ENCODE measurements at regions not wholly inside any gene's neighbourhood (a gene's known extent, or its start where the extent isn't known, plus 50 kb on each side); places are given as distances from the start of the nearest gene placed in this dataset.
"Not testable (repeated sequence)": the region's sequence is repeated elsewhere in the genome, so short reads cannot be mapped to it uniquely, and the experiment has no call there.

DNA sequence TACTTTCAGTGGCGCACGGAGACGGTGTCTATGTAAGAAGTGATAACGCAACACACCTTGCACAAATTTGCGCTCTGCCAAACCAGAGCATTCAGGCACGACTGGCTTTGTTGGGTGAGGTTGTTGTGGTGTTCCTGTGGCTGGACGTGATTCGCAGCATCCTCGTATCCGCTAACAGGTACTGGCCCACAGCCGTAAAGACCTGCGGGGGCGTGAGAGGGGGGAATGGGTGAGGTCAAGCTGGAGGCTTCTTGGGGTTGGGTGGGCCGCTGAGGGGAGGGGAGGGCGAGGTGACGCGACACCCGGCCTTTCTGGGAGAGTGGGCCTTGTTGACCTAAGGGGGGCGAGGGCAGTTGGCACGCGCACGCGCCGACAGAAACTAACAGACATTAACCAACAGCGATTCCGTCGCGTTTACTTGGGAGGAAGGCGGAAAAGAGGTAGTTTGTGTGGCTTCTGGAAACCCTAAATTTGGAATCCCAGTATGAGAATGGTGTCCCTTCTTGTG, 510.9 kb downstream of the KCNJ18 start:
- Histone ChIP-seq H3K36me3 (ENCODE audit: insufficient read depth, low read length) (no peaks in the 10 kb centered on the region), H3K9ac (ENCODE audit: insufficient read length) (no peak overlapping the region), H3K9me3 (ENCODE audit: low read depth, low read length) (no peaks in the 10 kb centered on the region), H3K4me3 (no peak overlapping the region), H3K27ac (no peak overlapping the region)
- TF ChIP-seq POLR2AphosphoS5 (IDR thresholded peaks at IDR 0.05; ENCODE audit: borderline replicate concordance, low read depth, low read length): no peak
- no peak for TF ChIP-seq FOXP2 (optimal IDR thresholded peaks at IDR 0.05; ENCODE audit: control extremely low read depth, extremely low read length, insufficient read depth)
- no peak for TF ChIP-seq EZH2 (IDR thresholded peaks at IDR 0.05)
- DNase-seq (ENCODE audit: low read depth, low spot score): no peak

DNA sequence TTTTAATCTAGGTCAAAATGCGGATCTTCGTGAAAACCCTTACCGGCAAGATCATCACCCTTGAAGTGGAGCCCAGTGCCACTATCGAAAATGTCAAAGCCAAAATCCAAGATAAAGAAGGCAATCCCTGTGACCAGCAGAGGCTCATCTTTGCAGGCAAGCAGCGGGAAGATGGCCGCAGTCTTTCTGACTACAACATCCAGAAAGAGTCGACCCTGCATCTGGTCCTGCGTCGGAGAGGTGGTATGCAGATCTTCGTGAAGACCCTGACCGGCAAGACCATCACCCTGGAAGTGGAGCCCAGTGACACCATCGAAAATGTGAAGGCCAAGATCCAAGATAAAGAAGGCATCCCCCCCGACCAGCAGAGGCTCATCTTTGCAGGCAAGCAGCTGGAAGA, 511.8 kb downstream of the KCNJ18 start:
- not testable (repeated sequence) for DNase-seq (ENCODE audit: low read depth, low spot score); H3K27ac ChIP-seq; H3K9ac ChIP-seq (ENCODE audit: insufficient read length); H3K36me3 ChIP-seq (ENCODE audit: insufficient read depth, low read length); H3K4me3 ChIP-seq; H3K9me3 ChIP-seq (ENCODE audit: low read depth, low read length)

DNA sequence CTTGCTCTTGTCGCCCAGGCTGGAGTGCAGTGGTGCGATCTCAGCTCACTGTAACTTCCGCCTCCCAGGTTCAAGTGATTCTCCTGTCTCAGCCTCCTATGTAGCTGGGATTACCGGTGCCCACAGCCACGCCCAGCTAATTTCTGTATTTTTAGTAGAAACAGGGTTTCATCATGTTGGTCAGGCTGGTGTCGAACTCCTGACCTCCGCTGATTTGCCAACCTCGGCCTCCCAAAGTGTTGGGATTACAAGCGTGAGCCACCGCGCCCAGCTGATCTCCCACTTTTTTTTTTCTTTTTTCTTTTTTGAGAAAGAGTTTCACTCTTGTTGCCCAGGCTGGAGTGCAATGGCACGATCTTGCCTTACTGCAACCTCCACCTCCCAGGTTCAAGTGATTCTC, 517.9 kb downstream of the KCNJ18 start:
- DNase-seq (ENCODE audit: low read depth, low spot score); H3K9me3 ChIP-seq (ENCODE audit: low read depth, low read length); H3K36me3 ChIP-seq (ENCODE audit: insufficient read depth, low read length); H3K27ac ChIP-seq; H3K9ac ChIP-seq (ENCODE audit: insufficient read length); H3K4me3 ChIP-seq: not testable (repeated sequence)

DNA sequence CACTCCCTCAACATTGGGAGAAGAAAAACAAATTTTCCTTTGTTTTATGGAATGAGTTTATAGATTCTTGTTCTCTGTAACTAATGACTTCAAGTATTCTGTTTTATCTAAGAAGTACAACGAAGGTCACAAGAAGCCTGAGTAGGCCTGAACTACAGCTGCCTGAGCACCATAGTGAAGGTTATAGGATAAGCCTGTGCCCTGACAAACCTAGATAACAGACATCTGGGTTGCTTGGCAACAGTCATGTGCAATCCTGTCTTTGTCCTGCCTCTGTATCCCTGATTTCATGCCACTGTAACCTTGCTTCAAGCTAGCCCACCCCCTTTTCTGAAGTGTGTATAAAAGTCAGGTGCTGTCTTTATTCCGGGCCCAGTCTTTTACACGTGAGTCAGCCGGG, 520.8 kb downstream of the KCNJ18 start:
- H3K36me3 ChIP-seq (ENCODE audit: insufficient read depth, low read length); H3K4me3 ChIP-seq; H3K27ac ChIP-seq; H3K9me3 ChIP-seq (ENCODE audit: low read depth, low read length); DNase-seq (ENCODE audit: low read depth, low spot score); H3K9ac ChIP-seq (ENCODE audit: insufficient read length): not testable (repeated sequence)

DNA sequence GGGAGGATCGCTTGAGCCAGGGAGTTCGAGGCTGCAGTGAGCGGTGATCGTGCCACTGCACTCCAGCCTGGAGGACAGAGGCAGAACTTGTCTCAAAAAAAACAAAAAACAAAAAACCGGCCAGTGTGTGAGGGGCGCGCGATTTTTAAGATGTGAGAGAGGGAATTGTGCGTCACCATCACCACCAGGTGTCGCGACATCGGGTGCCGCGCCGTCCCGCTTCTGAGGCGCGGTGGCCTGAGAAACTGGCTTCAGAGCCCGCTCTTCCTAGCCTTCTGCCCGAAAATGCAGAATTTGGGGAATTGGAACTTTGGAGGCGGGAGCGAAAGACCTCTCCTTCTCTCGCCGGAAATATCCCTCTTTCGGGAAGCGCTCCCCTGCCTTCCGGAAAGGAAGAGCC, 524.8 kb downstream of the KCNJ18 start:
- no peak overlapping the region for H3K4me3 ChIP-seq
- TF ChIP-seq FOXP2 (optimal IDR thresholded peaks at IDR 0.05; ENCODE audit: control extremely low read depth, extremely low read length, insufficient read depth): no peak
- no peak for TF ChIP-seq POLR2AphosphoS5 (IDR thresholded peaks at IDR 0.05; ENCODE audit: borderline replicate concordance, low read depth, low read length)
- no peak for TF ChIP-seq EZH2 (IDR thresholded peaks at IDR 0.05)
- no peaks in the 10 kb centered on the region for H3K9me3 ChIP-seq (ENCODE audit: low read depth, low read length)
- no peak overlapping the region for H3K9ac ChIP-seq (ENCODE audit: insufficient read length)
- DNase-seq (ENCODE audit: low read depth, low spot score): no peak
- no peaks in the 10 kb centered on the region for H3K36me3 ChIP-seq (ENCODE audit: insufficient read depth, low read length)
- H3K27ac ChIP-seq: no peak overlapping the region

DNA sequence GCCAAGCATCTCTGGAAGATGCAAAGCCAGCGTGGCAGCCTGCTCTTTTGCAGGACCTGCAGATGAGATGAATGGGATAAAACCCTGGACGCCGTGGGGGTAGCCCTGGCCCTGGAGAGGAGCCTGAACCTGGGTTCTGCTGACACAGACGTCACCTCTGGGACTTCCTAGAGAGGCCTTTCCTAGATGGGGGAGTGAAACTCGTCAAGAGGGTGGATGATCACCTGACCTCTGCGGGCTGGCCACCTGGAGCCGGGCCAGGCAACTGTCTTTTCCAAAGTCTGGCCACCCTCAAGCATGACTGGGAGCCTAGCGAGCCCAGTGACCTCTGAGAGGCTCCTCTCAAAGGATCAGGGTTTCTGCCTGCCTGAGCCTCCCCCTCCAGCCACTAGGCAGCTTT, 529.0 kb downstream of the KCNJ18 start:
- TF ChIP-seq FOXP2 (optimal IDR thresholded peaks at IDR 0.05; ENCODE audit: control extremely low read depth, extremely low read length, insufficient read depth): no peak
- TF ChIP-seq POLR2AphosphoS5 (IDR thresholded peaks at IDR 0.05; ENCODE audit: borderline replicate concordance, low read depth, low read length): no peak
- TF ChIP-seq EZH2 (IDR thresholded peaks at IDR 0.05): no peak

DNA sequence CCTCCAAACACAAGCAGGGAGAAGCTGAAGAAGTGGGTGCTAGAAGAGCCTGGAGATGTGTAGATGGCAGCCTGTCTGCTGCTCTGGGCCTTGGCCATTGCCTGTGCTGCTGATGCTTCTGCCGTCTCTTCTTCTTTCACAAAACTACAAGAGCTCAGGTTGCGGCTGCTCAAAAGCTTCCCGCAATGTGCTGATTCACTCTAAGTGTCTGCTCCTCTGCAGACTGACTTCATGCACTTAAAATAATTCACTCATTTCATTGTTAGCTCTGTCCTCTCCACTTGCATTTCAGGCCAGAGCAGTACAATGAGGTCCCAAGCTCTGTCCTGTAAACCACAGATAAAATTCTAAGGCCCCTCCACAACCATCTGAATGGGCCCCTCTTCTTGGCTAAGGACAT, 534.2 kb downstream of the KCNJ18 start:
- not testable (repeated sequence) for DNase-seq (ENCODE audit: low read depth, low spot score); H3K4me3 ChIP-seq; H3K9me3 ChIP-seq (ENCODE audit: low read depth, low read length); H3K27ac ChIP-seq; H3K9ac ChIP-seq (ENCODE audit: insufficient read length); H3K36me3 ChIP-seq (ENCODE audit: insufficient read depth, low read length)

More for the DNA sequence above, 529.0 kb downstream of the KCNJ18 start:
- Histone ChIP-seq H3K4me3 (no peak overlapping the region), H3K9ac (ENCODE audit: insufficient read length) (no peak overlapping the region), H3K36me3 (ENCODE audit: insufficient read depth, low read length) (no peaks in the 10 kb centered on the region), H3K27ac (no peak overlapping the region), H3K9me3 (ENCODE audit: low read depth, low read length) (no peaks in the 10 kb centered on the region)
- no peak for DNase-seq (ENCODE audit: low read depth, low spot score)

DNA sequence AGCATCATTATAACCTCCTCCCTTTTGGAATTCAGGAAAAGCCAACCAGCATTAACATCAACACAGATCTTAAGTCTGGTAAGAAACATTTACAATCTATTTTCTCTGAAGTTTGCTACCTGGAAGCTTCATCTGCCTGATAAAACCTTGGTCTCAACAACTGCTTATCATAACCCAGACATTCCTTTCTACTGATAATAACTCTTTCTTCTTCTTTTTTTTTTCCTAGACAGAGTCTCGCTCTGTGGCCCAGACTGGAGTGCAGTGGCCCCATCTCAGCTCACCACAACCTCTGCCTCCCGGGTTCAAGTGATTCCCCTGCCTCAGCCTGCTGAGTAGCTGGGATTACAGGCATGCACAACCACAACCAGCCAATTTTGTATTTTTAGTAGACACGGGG, 534.6 kb downstream of the KCNJ18 start:
- H3K36me3 ChIP-seq (ENCODE audit: insufficient read depth, low read length); H3K27ac ChIP-seq; H3K4me3 ChIP-seq; H3K9me3 ChIP-seq (ENCODE audit: low read depth, low read length); H3K9ac ChIP-seq (ENCODE audit: insufficient read length); DNase-seq (ENCODE audit: low read depth, low spot score): not testable (repeated sequence)

DNA sequence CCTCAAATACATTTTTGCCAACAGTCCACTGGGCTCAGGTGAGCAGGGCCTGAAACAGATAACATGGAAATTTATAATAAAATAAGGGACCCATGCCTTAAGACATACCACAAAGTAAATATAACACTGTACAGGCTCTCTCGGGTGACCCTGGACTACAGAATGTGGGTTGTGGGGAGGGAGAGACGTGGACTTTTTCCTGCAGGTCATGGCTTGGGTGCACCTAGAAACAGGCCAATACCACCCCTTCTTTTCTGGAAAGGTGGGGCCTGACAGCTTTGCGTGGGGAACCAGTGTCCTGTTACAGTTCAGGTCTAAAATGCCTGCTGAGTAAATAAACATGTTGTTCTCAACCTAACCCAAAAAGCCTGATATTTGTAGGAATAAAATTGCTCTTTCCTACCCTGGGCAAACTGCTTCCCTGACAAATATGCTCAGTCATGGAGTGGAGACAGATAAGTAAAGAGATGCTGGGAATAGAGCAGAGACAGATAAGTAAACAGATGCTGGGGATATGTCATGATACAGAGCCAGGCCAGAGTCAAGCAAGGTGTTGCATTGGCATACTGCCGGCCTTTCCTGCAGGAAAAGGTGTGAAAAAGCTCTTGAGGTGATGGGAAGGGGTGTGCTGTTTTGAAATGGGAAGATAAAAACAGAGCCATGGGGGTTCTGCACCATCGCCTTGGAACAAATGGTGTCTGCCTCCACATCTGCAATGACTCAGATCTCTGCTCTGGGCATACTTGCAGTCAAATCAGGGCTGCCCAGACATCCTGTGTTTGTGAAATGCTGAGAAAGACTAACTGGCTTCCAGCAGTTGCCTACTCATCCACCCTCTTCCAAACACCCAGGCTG, 535.6 kb downstream of the KCNJ18 start:
- H3K9me3 ChIP-seq (ENCODE audit: low read depth, low read length); H3K27ac ChIP-seq; H3K36me3 ChIP-seq (ENCODE audit: insufficient read depth, low read length); H3K4me3 ChIP-seq; DNase-seq (ENCODE audit: low read depth, low spot score); H3K9ac ChIP-seq (ENCODE audit: insufficient read length): not testable (repeated sequence)

DNA sequence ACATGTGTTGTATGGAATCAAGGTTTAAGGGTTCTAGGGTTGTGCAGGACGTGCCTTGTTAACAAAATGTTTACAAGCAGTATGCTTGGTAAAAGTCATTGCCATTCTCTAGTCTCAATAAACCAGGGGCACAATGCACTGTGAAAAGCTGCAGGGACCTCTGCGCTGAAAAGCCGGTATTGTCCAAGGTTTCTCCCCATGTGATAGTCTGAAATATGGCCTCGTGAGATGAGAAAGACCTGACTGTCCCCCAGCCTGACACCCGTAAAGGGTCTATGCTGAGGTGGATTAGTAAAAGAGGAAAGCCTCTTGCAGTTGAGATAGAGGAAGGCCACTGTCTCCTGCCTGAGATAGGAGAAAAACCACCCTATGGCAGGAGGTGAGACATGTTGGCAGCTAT, 537.5 kb downstream of the KCNJ18 start:
- DNase-seq (ENCODE audit: low read depth, low spot score); H3K27ac ChIP-seq; H3K9ac ChIP-seq (ENCODE audit: insufficient read length); H3K36me3 ChIP-seq (ENCODE audit: insufficient read depth, low read length); H3K4me3 ChIP-seq; H3K9me3 ChIP-seq (ENCODE audit: low read depth, low read length): not testable (repeated sequence)
